GM19397 (cell line): ENCODE measurements at regions not wholly inside any gene's neighbourhood (a gene's known extent, or its start where the extent isn't known, plus 50 kb on each side); places are given as distances from the start of the nearest gene placed in this dataset.

Experiments used
- ATAC-seq: cut with Tn5 transposase; IDR thresholded peaks from one replicate; pipeline ENCODE4 v1.9.1; 2021; ENCODE audit warnings: mild to moderate bottlenecking, moderate library complexity; ENCODE audit not compliant: unreplicated experiment

DNA sequence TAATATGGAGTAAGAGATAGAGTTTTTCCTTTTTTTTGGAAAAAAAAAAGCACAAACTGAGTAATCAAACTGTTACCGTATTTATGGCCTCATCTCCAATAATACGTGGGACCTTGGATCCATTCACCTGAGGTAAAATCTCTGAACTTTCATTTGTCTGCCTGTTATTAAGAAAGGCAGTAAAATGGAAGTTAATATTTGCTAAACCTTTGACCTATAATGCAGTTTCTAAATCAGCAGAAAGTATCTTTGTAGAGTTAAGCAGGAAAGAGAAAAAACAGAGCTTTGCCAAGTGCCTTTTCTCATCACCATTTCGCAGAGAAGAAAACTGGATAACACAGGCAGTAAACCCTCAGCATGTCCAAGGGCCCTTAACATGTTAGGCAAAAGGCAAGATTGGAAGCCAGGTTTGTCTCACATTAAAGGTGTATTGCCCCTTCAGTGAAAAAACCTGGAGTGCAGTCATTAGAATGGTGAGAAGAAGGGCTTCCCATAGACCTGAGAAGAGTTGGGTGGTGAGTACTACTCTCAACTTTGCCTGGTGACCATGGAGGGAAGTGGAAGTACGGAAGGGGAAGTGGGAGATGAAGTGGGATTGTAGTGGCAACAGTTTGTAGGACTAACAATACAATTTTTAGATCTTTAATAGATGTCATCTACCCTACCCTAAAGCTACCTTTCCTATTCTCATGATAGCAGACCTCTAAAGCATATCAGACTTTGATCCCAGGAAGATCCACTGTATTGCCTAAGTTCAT, 65.4 kb upstream of the GRAMD2B start:
- ATAC-seq, result no peak

- ATAC-seq, result peak; percentile 84
Observed at GRCh38 chr5:126358525-126358924, 64.7 kb upstream of the GRAMD2B start.

- ATAC-seq, result peak; percentile 36
Observed at GRCh38 chr5:126359884-126360283, 63.3 kb upstream of the GRAMD2B start.

DNA sequence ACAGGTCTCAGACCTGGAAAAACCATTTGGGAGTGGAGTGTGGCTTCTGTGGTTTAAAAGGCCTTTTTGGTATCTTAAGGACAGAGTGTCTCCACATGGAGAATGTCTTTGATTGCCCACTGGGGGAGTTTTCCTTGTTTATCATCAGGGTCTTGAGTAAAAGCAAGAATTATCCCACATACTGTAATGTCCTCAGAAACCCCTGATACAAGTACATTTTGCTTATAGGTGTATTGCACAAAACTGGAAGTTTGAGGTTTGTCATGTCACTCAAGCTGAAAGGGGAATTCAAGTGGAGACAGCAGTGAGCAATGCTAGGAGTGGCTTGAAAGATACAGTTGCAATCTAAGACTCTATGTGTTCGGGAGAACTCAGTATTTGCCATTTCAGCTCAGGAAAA, 62.7 kb upstream of the GRAMD2B start:
- no peak for ATAC-seq

GRCh38 chr5:126363658-126364057, 59.6 kb upstream of the GRAMD2B start:
- ATAC-seq, result no peak

DNA sequence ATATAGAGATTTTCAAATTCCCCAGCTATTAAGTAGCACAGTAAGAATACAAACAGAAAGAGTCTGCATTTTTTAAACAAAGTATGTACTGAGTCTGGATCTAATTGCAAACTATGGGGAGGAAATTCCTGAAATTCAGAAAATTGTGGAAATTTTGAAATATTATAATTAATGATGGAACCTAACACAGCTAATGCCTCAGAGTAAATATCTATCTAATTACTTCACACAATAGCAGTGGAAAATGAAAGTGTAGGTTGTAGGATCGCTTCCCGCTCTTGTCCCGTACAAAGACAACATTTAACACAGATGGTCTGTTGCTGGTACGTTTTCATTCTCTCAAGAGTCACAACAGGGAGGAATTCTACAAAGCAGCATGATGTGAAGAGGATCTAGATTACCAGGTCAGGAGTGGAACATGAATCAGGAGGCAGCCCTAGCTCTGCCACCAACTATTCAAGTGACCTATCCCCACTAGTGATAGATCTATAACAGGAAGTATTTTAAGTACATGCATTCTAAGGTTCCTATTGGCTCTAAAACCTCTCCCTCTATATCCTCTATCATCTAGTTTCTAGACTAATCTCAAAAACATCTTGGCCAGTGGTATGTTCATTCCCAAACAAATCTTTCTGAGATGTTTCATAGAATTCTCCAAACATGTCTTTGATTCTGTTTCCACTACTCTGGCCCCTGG, 58.9 kb upstream of the GRAMD2B start:
- ATAC-seq, result no peak

GRCh38 chr5:126365446-126366198, 57.6 kb upstream of the GRAMD2B start:
- ATAC-seq, result no peak

DNA sequence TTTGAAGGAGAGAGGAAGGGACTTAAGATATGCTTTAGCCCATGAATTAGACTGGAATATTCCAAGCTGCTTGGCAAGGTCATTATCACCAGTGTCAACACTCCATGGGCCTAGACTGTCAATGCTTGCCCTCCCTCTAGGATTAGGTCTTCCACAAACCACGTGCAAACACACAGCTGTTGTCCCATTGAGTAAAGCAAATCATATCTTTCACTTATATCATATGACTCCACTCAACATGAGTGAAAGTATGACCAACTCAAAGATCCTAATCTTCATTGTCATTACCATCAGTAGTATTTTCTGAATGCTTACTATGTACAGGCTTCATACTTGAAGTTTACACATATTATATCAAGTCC, 57.0 kb upstream of the GRAMD2B start:
- no peak for ATAC-seq

DNA sequence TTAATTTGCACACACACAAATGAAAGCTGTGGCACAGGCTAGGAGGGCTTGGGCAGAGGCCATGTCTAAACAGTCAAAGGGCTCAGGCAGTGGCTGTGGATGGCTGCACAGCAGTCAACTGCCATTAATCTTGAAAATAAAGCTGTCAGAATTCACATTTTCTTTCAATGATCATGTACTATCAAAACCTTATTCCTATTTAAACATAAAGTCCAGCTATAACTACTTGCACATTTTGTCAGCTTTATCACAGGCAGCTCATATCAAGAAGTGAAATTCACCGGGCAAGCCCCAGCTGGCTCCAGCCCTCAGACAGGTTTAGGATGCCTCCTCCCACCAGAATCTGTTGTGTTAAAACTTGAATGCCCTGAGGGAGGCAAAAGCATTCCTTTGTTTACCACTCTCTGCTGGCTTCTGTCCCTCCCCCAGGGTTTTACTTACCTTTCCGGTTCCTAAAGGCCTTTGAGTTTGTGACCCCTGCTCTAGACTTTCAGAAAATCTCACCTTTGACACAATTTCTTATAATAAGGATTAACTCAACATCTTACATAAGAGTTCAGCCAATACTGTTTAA, 54.9 kb upstream of the GRAMD2B start:
- ATAC-seq, result no peak

DNA sequence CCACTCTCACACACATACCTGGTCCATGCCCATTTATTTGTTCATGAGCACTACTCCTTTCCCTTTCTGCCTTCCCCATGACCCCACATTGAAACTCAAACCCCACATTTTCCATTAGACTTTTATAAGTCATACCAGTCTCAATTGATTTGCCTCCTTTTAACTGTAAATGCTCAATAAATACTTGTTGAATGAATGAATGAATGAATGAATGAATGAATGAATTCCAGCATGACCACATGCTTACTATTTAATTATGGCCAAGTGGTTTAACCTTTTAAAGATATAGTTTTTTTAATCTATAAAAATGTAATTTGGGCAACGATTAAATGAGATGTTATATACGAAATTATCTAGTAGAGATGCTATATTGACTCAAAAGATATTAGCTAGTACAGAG, 54.1 kb upstream of the GRAMD2B start:
- no peak for ATAC-seq

DNA sequence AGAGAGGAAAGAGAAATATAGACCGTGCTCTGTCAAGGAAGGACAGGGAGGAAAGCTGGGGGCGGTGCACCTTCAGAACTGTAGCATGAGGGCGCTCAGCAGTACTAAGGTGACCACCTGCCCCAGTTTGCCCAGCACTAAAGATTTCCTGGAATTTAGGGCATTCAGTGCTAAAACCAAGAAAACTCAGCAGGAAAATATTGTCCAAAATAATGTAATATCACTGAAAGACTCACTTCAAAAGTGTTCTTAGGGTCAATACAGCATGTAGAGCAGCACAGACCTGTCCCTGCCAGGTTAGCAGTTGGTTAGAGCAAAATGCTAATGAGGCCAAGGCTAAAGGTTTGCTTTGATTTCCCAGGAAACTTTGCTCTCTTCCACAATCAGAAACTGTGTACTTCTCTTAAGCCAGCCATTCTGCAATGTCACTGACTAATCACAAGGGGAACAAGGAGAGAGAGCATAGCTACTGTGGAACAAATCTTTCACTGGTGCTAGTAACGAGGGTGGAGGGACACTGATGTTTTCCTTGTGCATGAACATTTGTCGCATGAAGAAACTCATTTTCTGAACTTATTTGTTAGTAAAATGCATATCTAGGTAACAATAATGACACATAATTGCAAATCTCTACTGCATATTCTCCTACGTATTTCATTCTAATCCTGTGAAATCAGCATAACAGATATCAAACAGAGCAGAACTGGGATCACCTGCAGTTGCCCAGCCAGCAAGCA, 53.0 kb upstream of the GRAMD2B start:
- no peak for ATAC-seq

DNA sequence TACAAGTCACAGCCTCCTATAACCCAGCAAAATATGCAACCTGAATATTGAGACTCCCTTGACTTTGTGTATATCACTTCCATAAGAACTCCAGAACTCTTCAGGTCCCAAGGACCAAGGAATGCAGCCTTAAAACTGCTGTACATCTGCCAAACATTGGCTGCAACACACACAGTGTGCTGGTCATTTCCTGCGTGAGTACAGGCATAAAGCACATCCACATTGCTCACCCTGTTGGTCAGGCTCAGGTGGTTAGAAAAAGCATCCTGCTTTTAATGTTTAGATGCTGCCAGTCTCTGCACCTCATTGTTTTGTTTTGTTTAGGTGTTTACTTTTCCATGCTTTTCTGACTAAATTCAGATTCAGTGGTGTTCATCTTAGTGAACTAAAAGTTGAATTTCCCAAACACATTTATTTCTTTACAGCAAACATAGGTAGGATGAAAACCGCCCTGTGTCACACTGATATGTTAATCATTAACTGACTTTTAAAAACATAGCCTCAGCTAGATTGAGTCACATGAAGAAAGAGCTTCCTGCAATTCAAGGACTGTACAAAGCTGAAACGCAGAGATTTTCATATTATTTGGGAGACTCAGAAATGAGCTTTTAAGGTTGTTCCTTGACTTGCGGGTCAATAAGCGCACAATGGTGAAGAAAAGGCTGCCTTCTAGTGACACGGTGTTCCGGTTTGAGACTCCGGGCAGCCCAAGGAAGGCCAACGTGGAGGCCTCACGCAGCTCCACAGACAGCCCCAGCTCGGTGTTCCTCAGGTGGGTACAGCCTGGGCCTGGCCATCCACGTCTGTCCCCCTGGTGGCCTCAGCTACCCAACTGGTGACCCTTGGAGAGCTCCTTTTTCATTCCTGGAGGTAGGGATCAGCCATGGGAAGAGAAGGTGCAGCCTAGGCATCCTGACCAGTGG, 52.2 kb upstream of the GRAMD2B start:
- ATAC-seq, result no peak

- ATAC-seq, result no peak
Observed at GRCh38 chr5:126373375-126374108, 49.7 kb upstream of the GRAMD2B start.
